ENCODE measurements at regions not wholly inside any gene's neighbourhood (a gene's known extent, or its start where the extent isn't known, plus 50 kb on each side); places are given as distances from the start of the nearest gene placed in this dataset.

GRCh38 chr6:144776031-144776819, 491.1 kb downstream of the UTRN start:
- no peaks in the 10 kb centered on the region for H3K27me3 ChIP-seq (ENCODE audit: low read length)
- H3K27ac ChIP-seq (ENCODE audit: low read length) = no peak overlapping the region
- no peaks in the 10 kb centered on the region for H3K79me2 ChIP-seq (ENCODE audit: low read length)
- TF ChIP-seq EZH2phosphoT487 (IDR thresholded peaks at IDR 0.05; ENCODE audit: borderline replicate concordance, low read length) = no peak
- TF ChIP-seq, protein P1, sequence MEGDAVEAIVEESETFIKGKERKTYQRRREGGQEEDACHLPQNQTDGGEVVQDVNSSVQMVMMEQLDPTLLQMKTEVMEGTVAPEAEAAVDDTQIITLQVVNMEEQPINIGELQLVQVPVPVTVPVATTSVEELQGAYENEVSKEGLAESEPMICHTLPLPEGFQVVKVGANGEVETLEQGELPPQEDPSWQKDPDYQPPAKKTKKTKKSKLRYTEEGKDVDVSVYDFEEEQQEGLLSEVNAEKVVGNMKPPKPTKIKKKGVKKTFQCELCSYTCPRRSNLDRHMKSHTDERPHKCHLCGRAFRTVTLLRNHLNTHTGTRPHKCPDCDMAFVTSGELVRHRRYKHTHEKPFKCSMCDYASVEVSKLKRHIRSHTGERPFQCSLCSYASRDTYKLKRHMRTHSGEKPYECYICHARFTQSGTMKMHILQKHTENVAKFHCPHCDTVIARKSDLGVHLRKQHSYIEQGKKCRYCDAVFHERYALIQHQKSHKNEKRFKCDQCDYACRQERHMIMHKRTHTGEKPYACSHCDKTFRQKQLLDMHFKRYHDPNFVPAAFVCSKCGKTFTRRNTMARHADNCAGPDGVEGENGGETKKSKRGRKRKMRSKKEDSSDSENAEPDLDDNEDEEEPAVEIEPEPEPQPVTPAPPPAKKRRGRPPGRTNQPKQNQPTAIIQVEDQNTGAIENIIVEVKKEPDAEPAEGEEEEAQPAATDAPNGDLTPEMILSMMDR (conservative IDR thresholded peaks at IDR 0.05; ENCODE audit: low read depth, low read length) = no peak
- ATAC-seq = no peak
- no peaks in the 10 kb centered on the region for H4K20me1 ChIP-seq (ENCODE audit: low read length)
- no peaks in the 10 kb centered on the region for H3F3A ChIP-seq (ENCODE audit: low read length, unreplicated experiment)
- ChIA-PET CTCF (no interaction called here), POLR2A (ENCODE audit: unreplicated experiment) (no interaction called here)
- H3K9ac ChIP-seq (ENCODE audit: low read length) = no peak overlapping the region
- no peaks in the 10 kb centered on the region for H3K4me1 ChIP-seq (ENCODE audit: insufficient read depth, low read length)
- no peak overlapping the region for H3K4me3 ChIP-seq (ENCODE audit: low read length)
- no TSS peak for BruUV-seq (replicated peaks)
- H3K9me3 ChIP-seq (ENCODE audit: low read length) = no peaks in the 10 kb centered on the region
- DNase-seq = no peak
- intact Hi-C loops (cut with micrococcal nuclease) = no loop called here
- H3K9me2 ChIP-seq (replicated peaks; ENCODE audit: low read length) = no peaks in the 10 kb centered on the region
- H2AFZ ChIP-seq (ENCODE audit: low read length) = no peak overlapping the region
- H3K4me2 ChIP-seq (ENCODE audit: low read length) = no peak overlapping the region
- no peaks in the 10 kb centered on the region for H3K36me3 ChIP-seq (ENCODE audit: low read depth, low read length)

DNA sequence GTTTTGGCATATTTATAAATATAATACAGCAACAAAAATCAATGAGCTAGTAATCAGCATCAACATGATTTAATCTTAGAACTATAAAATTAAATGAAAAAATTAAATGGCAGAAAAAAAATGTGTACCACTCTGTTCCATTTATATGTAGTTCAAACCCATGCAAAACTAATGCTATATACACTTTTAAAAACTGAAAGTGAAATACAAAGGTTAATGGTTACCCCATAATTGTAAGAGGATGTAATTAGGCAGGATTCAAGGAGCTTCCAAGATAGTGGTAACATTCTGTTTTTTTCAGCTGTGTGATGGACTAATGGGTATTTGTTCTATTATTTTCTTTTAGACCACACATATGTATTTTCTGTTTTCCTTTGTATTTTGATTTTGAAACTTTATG, 492.1 kb downstream of the UTRN start:
- no peak overlapping the region for H3K4me3 ChIP-seq (ENCODE audit: low read length)
- H3K4me2 ChIP-seq (ENCODE audit: low read length) = no peak overlapping the region
- ChIA-PET POLR2A (ENCODE audit: unreplicated experiment) (no interaction called here), CTCF (no interaction called here)
- ATAC-seq = no peak
- BruUV-seq (replicated peaks) = no TSS peak
- H3K9me2 ChIP-seq (replicated peaks; ENCODE audit: low read length) = no peaks in the 10 kb centered on the region
- H3K36me3 ChIP-seq (ENCODE audit: low read depth, low read length) = no peaks in the 10 kb centered on the region
- intact Hi-C loops (cut with micrococcal nuclease) = no loop called here
- H3K9ac ChIP-seq (ENCODE audit: low read length) = no peak overlapping the region
- no peaks in the 10 kb centered on the region for H3K9me3 ChIP-seq (ENCODE audit: low read length)
- no peaks in the 10 kb centered on the region for H3K4me1 ChIP-seq (ENCODE audit: insufficient read depth, low read length)
- no peaks in the 10 kb centered on the region for H3K27me3 ChIP-seq (ENCODE audit: low read length)
- no peak for TF ChIP-seq EZH2phosphoT487 (IDR thresholded peaks at IDR 0.05; ENCODE audit: borderline replicate concordance, low read length)
- no peak for TF ChIP-seq EZH2 (IDR thresholded peaks at IDR 0.05; ENCODE audit: low read length, unreplicated experiment)
- TF ChIP-seq, protein P1 (conservative IDR thresholded peaks at IDR 0.05; ENCODE audit: low read depth, low read length) = no peak
- no peak for DNase-seq
- H3K27ac ChIP-seq (ENCODE audit: low read length) = no peak overlapping the region
- no peak overlapping the region for H2AFZ ChIP-seq (ENCODE audit: low read length)
- H3F3A ChIP-seq (ENCODE audit: low read length, unreplicated experiment) = no peaks in the 10 kb centered on the region
- H4K20me1 ChIP-seq (ENCODE audit: low read length) = no peaks in the 10 kb centered on the region
- H3K79me2 ChIP-seq (ENCODE audit: low read length) = no peaks in the 10 kb centered on the region

- DNase-seq (no peak), ATAC-seq (no peak)
- Histone ChIP-seq H4K20me1 (ENCODE audit: low read length) (no peaks in the 10 kb centered on the region), H3K4me1 (ENCODE audit: insufficient read depth, low read length) (no peaks in the 10 kb centered on the region), H3K4me3 (ENCODE audit: low read length) (no peak overlapping the region), H3K79me2 (ENCODE audit: low read length) (no peaks in the 10 kb centered on the region), H3K9me2 (replicated peaks; ENCODE audit: low read length) (no peaks in the 10 kb centered on the region), H3K27me3 (ENCODE audit: low read length) (no peaks in the 10 kb centered on the region), H3K27ac (ENCODE audit: low read length) (no peak overlapping the region), H3K4me2 (ENCODE audit: low read length) (no peak overlapping the region), H3F3A (ENCODE audit: low read length, unreplicated experiment) (no peaks in the 10 kb centered on the region), H3K36me3 (ENCODE audit: low read depth, low read length) (no peaks in the 10 kb centered on the region), H3K9ac (ENCODE audit: low read length) (no peak overlapping the region), H3K9me3 (ENCODE audit: low read length) (no peaks in the 10 kb centered on the region), H2AFZ (ENCODE audit: low read length) (no peak overlapping the region)
- ChIA-PET CTCF (no interaction called here), POLR2A (ENCODE audit: unreplicated experiment) (interaction anchor here (0.5 kb wide), 1 partner anchor 155 kb away, joined by 4 read pairs; no protein-coding TSS in a partner anchor)
- BruUV-seq (replicated peaks) = no TSS peak
- intact Hi-C loops (cut with micrococcal nuclease) = no loop called here
- TF ChIP-seq EZH2phosphoT487 (IDR thresholded peaks at IDR 0.05; ENCODE audit: borderline replicate concordance, low read length) (no peak), EZH2 (IDR thresholded peaks at IDR 0.05; ENCODE audit: low read length, unreplicated experiment) (no peak)
- TF ChIP-seq, protein P1 (conservative IDR thresholded peaks at IDR 0.05; ENCODE audit: low read depth, low read length) = no peak
Observed at GRCh38 chr6:144778056-144778455, 492.9 kb downstream of the UTRN start.

All from PC-3 (cell line).